Keratinocyte (primary cell): ENCODE measurements at regions not wholly inside any gene's neighbourhood (a gene's known extent, or its start where the extent isn't known, plus 50 kb on each side); places are given as distances from the start of the nearest gene placed in this dataset.

Experiments
- DNase-seq: peaks from one replicate; pipeline ENCODE4 v3.0.0-alpha.2; 2011; ENCODE audit warnings: low read depth, missing footprints, low spot score
- FAIRE-seq: peaks from 2 replicates; lab custom pipeline; 2011; peaks lifted over from hg19 to GRCh38; lab: Jason Lieb, UNC
- H2AFZ ChIP-seq: 2 replicates; pipeline ENCODE4 v1.6.0; 2012; ENCODE audit warnings: low read length, control low read depth, inconsistent platforms; ENCODE audit not compliant: control insufficient read depth
- H3K27ac ChIP-seq: 2 replicates; pipeline ENCODE4 v1.5.1; 2011; ENCODE audit warnings: low read length; ENCODE audit not compliant: control insufficient read depth, insufficient read depth
- H3K27me3 ChIP-seq: 3 replicates; pipeline ENCODE4 v1.6.0; 2011; ENCODE audit warnings: low read length; ENCODE audit not compliant: control insufficient read depth, insufficient read depth; ENCODE audit errors: extremely low read depth
- H3K36me3 ChIP-seq, 2 experiments: 2 replicates in 1 of 2; 3 replicates in 1 of 2; pipeline ENCODE4 v1.5.1; 2011; ENCODE audit warnings: low read length in 2 of 2, mild to moderate bottlenecking in 1 of 2; ENCODE audit not compliant: control insufficient read depth in 2 of 2, insufficient read depth in 2 of 2; ENCODE audit errors: extremely low read depth in 1 of 2
- H3K4me1 ChIP-seq: 3 replicates; pipeline ENCODE4 v1.5.1; 2011; ENCODE audit warnings: low read length; ENCODE audit not compliant: control insufficient read depth, insufficient read depth; ENCODE audit errors: extremely low read depth
- H3K4me2 ChIP-seq: 3 replicates; pipeline ENCODE4 v1.6.0; 2011; ENCODE audit warnings: low read depth, low read length; ENCODE audit not compliant: control insufficient read depth, insufficient read depth; ENCODE audit errors: extremely low read depth
- H3K4me3 ChIP-seq, 3 experiments: fragments of 200-600 bp in 1 of 3; sonication (generic) in 1 of 3; 2 replicates in 2 of 3; 3 replicates in 1 of 3; pipeline ENCODE4 v1.5.1; 2011 to 2016; ENCODE audit warnings: low read length in 3 of 3, mild to moderate bottlenecking in 3 of 3, control low read depth in 2 of 3, inconsistent platforms in 1 of 3, low read depth in 1 of 3, mixed read lengths in 1 of 3, mixed run types in 1 of 3, moderate library complexity in 1 of 3; ENCODE audit not compliant: control insufficient read depth in 2 of 3, insufficient read depth in 2 of 3; ENCODE audit errors: extremely low read depth in 1 of 3
- H3K79me2 ChIP-seq: 2 replicates; pipeline ENCODE4 v1.6.0; 2012; ENCODE audit warnings: low read length; ENCODE audit not compliant: control insufficient read depth, insufficient read depth
- H3K9ac ChIP-seq: 3 replicates; pipeline ENCODE4 v1.6.0; 2011; ENCODE audit warnings: low read length; ENCODE audit not compliant: control insufficient read depth, insufficient read depth; ENCODE audit errors: extremely low read depth
- H3K9me1 ChIP-seq: 3 replicates; pipeline ENCODE4 v1.6.0; 2011; ENCODE audit warnings: low read length; ENCODE audit not compliant: control insufficient read depth, insufficient read depth; ENCODE audit errors: extremely low read depth
- H3K9me3 ChIP-seq: 2 replicates; pipeline ENCODE4 v1.5.1; 2012; ENCODE audit warnings: low read depth, low read length; ENCODE audit not compliant: control insufficient read depth
- H4K20me1 ChIP-seq: 3 replicates; pipeline ENCODE4 v1.6.0; 2011; ENCODE audit warnings: low read length; ENCODE audit not compliant: control insufficient read depth, insufficient read depth; ENCODE audit errors: extremely low read depth
- EZH2 ChIP-seq: IDR thresholded peaks from one replicate; pipeline ENCODE4 v1.6.1; 2012; ENCODE audit warnings: inconsistent platforms, mild to moderate bottlenecking, low read length, moderate library complexity
- dilution Hi-C: fragments of 300-500 bp; cut with MboI; formaldehyde crosslinking; loops from one replicate; pipeline ENCODE4 v1.7.0; 2020; ENCODE audit warnings: low sequenced_read_pairs; ENCODE audit not compliant: extremely low pct_ligation_motif_present
- TF ChIP-seq, protein P1 (sequence below), 3 experiments: IDR thresholded peaks in 1 of 3; conservative IDR thresholded peaks in 1 of 3; optimal IDR thresholded peaks in 1 of 3; 2 replicates in 2 of 3; 3 replicates in 1 of 3; pipeline versions ENCODE3 to v1.5.1; 2011; ENCODE audit warnings: low read length in 3 of 3, mild to moderate bottlenecking in 3 of 3, moderate library complexity in 2 of 3, control low read depth in 1 of 3, inconsistent platforms in 1 of 3; ENCODE audit not compliant: insufficient read depth in 2 of 3; ENCODE audit errors: extremely low read depth in 1 of 3

DNA sequence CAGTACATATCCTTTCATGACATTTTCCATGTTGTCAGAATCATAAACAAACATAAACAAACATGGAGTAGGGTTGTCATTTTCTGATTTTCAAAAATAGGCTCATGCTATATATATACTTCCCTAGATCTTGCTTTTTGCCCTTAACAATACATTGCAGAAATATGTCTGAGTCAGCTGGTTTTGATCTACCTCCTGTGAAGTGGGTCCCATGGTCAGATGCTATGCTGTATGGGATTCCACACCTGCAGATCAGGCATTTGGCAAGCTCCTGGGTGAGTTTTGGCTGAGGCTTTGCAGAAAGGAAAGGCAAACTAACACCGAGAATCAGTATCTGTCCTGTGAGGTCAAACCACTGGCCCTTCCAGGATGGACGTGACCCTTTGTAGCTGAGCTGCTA is 183.0 kb upstream of the ARID2 start:
- Histone ChIP-seq H3K4me3 (no peak overlapping the region), H3K9me1 (no peaks in the 10 kb centered on the region), H2AFZ (no peak overlapping the region), H3K4me1 (no peaks in the 10 kb centered on the region), H3K79me2 (no peaks in the 10 kb centered on the region), H4K20me1 (no peaks in the 10 kb centered on the region), H3K36me3 (no peaks in the 10 kb centered on the region), H3K27me3 (peaks cover 6% of the 10 kb centered on the region), H3K4me2 (no peak overlapping the region), H3K27ac (no peak overlapping the region), H3K9ac (no peak overlapping the region), H3K9me3 (no peaks in the 10 kb centered on the region)
- no peak for DNase-seq
- TF ChIP-seq, protein P1, sequence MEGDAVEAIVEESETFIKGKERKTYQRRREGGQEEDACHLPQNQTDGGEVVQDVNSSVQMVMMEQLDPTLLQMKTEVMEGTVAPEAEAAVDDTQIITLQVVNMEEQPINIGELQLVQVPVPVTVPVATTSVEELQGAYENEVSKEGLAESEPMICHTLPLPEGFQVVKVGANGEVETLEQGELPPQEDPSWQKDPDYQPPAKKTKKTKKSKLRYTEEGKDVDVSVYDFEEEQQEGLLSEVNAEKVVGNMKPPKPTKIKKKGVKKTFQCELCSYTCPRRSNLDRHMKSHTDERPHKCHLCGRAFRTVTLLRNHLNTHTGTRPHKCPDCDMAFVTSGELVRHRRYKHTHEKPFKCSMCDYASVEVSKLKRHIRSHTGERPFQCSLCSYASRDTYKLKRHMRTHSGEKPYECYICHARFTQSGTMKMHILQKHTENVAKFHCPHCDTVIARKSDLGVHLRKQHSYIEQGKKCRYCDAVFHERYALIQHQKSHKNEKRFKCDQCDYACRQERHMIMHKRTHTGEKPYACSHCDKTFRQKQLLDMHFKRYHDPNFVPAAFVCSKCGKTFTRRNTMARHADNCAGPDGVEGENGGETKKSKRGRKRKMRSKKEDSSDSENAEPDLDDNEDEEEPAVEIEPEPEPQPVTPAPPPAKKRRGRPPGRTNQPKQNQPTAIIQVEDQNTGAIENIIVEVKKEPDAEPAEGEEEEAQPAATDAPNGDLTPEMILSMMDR (optimal IDR thresholded peaks at IDR 0.05 in 1 of 3, IDR thresholded peaks at IDR 0.05 in 1 of 3, conservative IDR thresholded peaks at IDR 0.05 in 1 of 3; ENCODE audit: extremely low read depth in 1 of 3, insufficient read depth in 2 of 3, low read length in 3 of 3), result no peak
- TF ChIP-seq EZH2, result no peak
- no peak for FAIRE-seq
- dilution Hi-C loops, result no loop called here

DNA sequence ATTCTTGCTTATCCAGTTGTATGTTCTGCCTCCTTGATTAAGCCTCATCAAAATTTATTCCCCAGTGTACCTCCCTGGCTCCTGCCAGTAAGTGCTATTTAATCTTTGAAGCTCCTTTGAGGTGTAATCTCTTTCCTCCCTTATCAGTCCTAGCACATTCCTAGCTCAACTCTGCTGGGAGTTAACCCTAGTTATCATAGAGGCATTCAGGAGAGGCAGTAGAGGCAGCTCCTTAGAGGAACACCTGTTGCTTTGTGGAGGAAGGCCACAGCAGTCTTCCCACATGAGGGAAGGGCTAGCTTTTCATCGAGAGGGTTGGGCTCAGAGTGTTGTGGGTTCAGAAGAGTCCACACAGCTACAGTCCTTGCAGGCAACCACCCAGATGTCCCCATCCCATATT is 182.4 kb upstream of the ARID2 start:
- no peaks in the 10 kb centered on the region for H3K79me2 ChIP-seq
- no peak overlapping the region for H3K4me3 ChIP-seq
- H3K9me1 ChIP-seq, result no peaks in the 10 kb centered on the region
- H3K36me3 ChIP-seq, result no peaks in the 10 kb centered on the region
- no peak overlapping the region for H3K27ac ChIP-seq
- no peaks in the 10 kb centered on the region for H4K20me1 ChIP-seq
- H3K4me1 ChIP-seq, result no peaks in the 10 kb centered on the region
- H3K9ac ChIP-seq, result no peak overlapping the region
- TF ChIP-seq, protein P1 (optimal IDR thresholded peaks at IDR 0.05 in 1 of 3, IDR thresholded peaks at IDR 0.05 in 1 of 3, conservative IDR thresholded peaks at IDR 0.05 in 1 of 3; ENCODE audit: extremely low read depth in 1 of 3, insufficient read depth in 2 of 3, low read length in 3 of 3), result no peak
- no peak for TF ChIP-seq EZH2
- no peaks in the 10 kb centered on the region for H3K9me3 ChIP-seq
- FAIRE-seq (no peak), DNase-seq (no peak)
- H2AFZ ChIP-seq, result no peak overlapping the region
- peaks cover 6% of the 10 kb centered on the region for H3K27me3 ChIP-seq
- dilution Hi-C loops, result no loop called here
- no peak overlapping the region for H3K4me2 ChIP-seq
